ENCODE measurements at regions not wholly inside any gene's neighbourhood (a gene's known extent, or its start where the extent isn't known, plus 50 kb on each side); places are given as distances from the start of the nearest gene placed in this dataset.

- Mint-ChIP-seq H3K9me3 (peaks cover 7% of the 10 kb centered on the region), H3K27me3 (ENCODE audit: low read depth) (no peaks in the 10 kb centered on the region), H3K4me3 (no peak overlapping the region), H3K4me1 (no peaks in the 10 kb centered on the region), H3K27ac (no peak overlapping the region), H3K36me3 (no peaks in the 10 kb centered on the region)
- TF ChIP-seq CTCF (IDR thresholded peaks at IDR 0.05; ENCODE audit: unreplicated experiment) = no peak
- no peak for DNase-seq (ENCODE audit: low spot score in 2 of 2, unreplicated experiment in 2 of 2)
Observed at GRCh38 chr3:165355316-165355715, 159.1 kb upstream of the SLITRK3 start.

- H3K27ac Mint-ChIP-seq = no peak overlapping the region
- no peaks in the 10 kb centered on the region for H3K36me3 Mint-ChIP-seq
- no peaks in the 10 kb centered on the region for H3K27me3 Mint-ChIP-seq (ENCODE audit: low read depth)
- TF ChIP-seq CTCF (IDR thresholded peaks at IDR 0.05; ENCODE audit: unreplicated experiment) = no peak
- H3K4me1 Mint-ChIP-seq = peaks cover 5% of the 10 kb centered on the region
- DNase-seq (ENCODE audit: low spot score in 2 of 2, unreplicated experiment in 2 of 2) = no peak
- H3K9me3 Mint-ChIP-seq = peaks cover 12% of the 10 kb centered on the region
- H3K4me3 Mint-ChIP-seq = no peak overlapping the region
Observed at GRCh38 chr3:165347526-165347925, 151.3 kb upstream of the SLITRK3 start.

- Mint-ChIP-seq H3K9me3 (peaks cover 9% of the 10 kb centered on the region), H3K27ac (no peak overlapping the region), H3K4me3 (no peak overlapping the region), H3K27me3 (ENCODE audit: low read depth) (no peaks in the 10 kb centered on the region), H3K4me1 (peaks cover 5% of the 10 kb centered on the region), H3K36me3 (no peaks in the 10 kb centered on the region)
- no peak for TF ChIP-seq CTCF (IDR thresholded peaks at IDR 0.05; ENCODE audit: unreplicated experiment)
- no peak for DNase-seq (ENCODE audit: low spot score in 2 of 2, unreplicated experiment in 2 of 2)
Observed at GRCh38 chr3:165346503-165346902, 150.3 kb upstream of the SLITRK3 start.

- no peaks in the 10 kb centered on the region for H3K36me3 Mint-ChIP-seq
- peaks cover 5% of the 10 kb centered on the region for H3K9me3 Mint-ChIP-seq
- H3K27ac Mint-ChIP-seq = no peak overlapping the region
- no peak overlapping the region for H3K4me3 Mint-ChIP-seq
- no peak for TF ChIP-seq CTCF (IDR thresholded peaks at IDR 0.05; ENCODE audit: unreplicated experiment)
- H3K4me1 Mint-ChIP-seq = peaks cover 5% of the 10 kb centered on the region
- DNase-seq (ENCODE audit: low spot score in 2 of 2, unreplicated experiment in 2 of 2) = no peak
- H3K27me3 Mint-ChIP-seq (ENCODE audit: low read depth) = no peaks in the 10 kb centered on the region
Observed at GRCh38 chr3:165343185-165343584, 147.0 kb upstream of the SLITRK3 start.

- Mint-ChIP-seq H3K36me3 (no peaks in the 10 kb centered on the region), H3K27me3 (ENCODE audit: low read depth) (no peaks in the 10 kb centered on the region), H3K4me3 (no peak overlapping the region), H3K27ac (no peak overlapping the region), H3K9me3 (peaks cover 5% of the 10 kb centered on the region), H3K4me1 (no peaks in the 10 kb centered on the region)
- no peak for TF ChIP-seq CTCF (IDR thresholded peaks at IDR 0.05; ENCODE audit: unreplicated experiment)
- DNase-seq (ENCODE audit: low spot score in 2 of 2, unreplicated experiment in 2 of 2) = no peak
Observed at GRCh38 chr3:165339753-165340152, 143.6 kb upstream of the SLITRK3 start.

GRCh38 chr3:165336786-165337185 is 140.6 kb upstream of the SLITRK3 start:
- no peaks in the 10 kb centered on the region for H3K9me3 Mint-ChIP-seq
- H3K27ac Mint-ChIP-seq = no peak overlapping the region
- H3K4me3 Mint-ChIP-seq = no peak overlapping the region
- no peak for DNase-seq (ENCODE audit: low spot score in 2 of 2, unreplicated experiment in 2 of 2)
- TF ChIP-seq CTCF (IDR thresholded peaks at IDR 0.05; ENCODE audit: unreplicated experiment) = no peak
- H3K27me3 Mint-ChIP-seq (ENCODE audit: low read depth) = no peaks in the 10 kb centered on the region
- peaks cover 17% of the 10 kb centered on the region for H3K4me1 Mint-ChIP-seq
- H3K36me3 Mint-ChIP-seq = no peaks in the 10 kb centered on the region
